ENCODE measurements at regions not wholly inside any gene's neighbourhood (a gene's known extent, or its start where the extent isn't known, plus 50 kb on each side); places are given as distances from the start of the nearest gene placed in this dataset.
"Not testable (repeated sequence)": the region's sequence is repeated elsewhere in the genome, so short reads cannot be mapped to it uniquely, and the experiment has no call there.

GRCh38 chr5:44674461-44674860, 134.3 kb upstream of the MRPS30 start:
- no peak for DNase-seq
- TF ChIP-seq CTCF (IDR thresholded peaks at IDR 0.05), result no peak
- Mint-ChIP-seq H3K36me3 (ENCODE audit: low read depth) (no peaks in the 10 kb centered on the region), H3K27me3 (ENCODE audit: insufficient read depth) (no peaks in the 10 kb centered on the region), H3K9me3 (peaks cover 25% of the 10 kb centered on the region), H3K27ac (no peak overlapping the region), H3K4me3 (no peak overlapping the region), H3K4me1 (ENCODE audit: low read depth) (no peaks in the 10 kb centered on the region)

- H3K36me3 Mint-ChIP-seq (ENCODE audit: low read depth); H3K27ac Mint-ChIP-seq; H3K4me1 Mint-ChIP-seq (ENCODE audit: low read depth); H3K27me3 Mint-ChIP-seq (ENCODE audit: insufficient read depth); DNase-seq; H3K4me3 Mint-ChIP-seq: not testable (repeated sequence)
- peaks cover 36% of the 10 kb centered on the region for H3K9me3 Mint-ChIP-seq
Observed at GRCh38 chr5:44668471-44668870, 140.3 kb upstream of the MRPS30 start.

- Mint-ChIP-seq H3K4me3 (no peak overlapping the region), H3K27me3 (ENCODE audit: insufficient read depth) (no peaks in the 10 kb centered on the region), H3K27ac (no peak overlapping the region), H3K9me3 (peaks cover 41% of the 10 kb centered on the region), H3K4me1 (ENCODE audit: low read depth) (no peaks in the 10 kb centered on the region), H3K36me3 (ENCODE audit: low read depth) (peaks cover 5% of the 10 kb centered on the region; the same call in 1 of the 2 replicates)
- DNase-seq, result no peak
- TF ChIP-seq CTCF (IDR thresholded peaks at IDR 0.05), result no peak
Observed at GRCh38 chr5:44665101-44665701, 143.5 kb upstream of the MRPS30 start.

GRCh38 chr5:44664711-44665100, 144.0 kb upstream of the MRPS30 start:
- peaks cover 46% of the 10 kb centered on the region for H3K9me3 Mint-ChIP-seq
- H3K4me3 Mint-ChIP-seq, result no peak overlapping the region
- peaks cover 5% of the 10 kb centered on the region; the same call in 1 of the 2 replicates for H3K36me3 Mint-ChIP-seq (ENCODE audit: low read depth)
- H3K4me1 Mint-ChIP-seq (ENCODE audit: low read depth), result no peaks in the 10 kb centered on the region
- H3K27ac Mint-ChIP-seq, result no peak overlapping the region
- no peaks in the 10 kb centered on the region for H3K27me3 Mint-ChIP-seq (ENCODE audit: insufficient read depth)
- TF ChIP-seq CTCF (IDR thresholded peaks at IDR 0.05), result no peak
- DNase-seq, result no peak

- Mint-ChIP-seq H3K27me3 (ENCODE audit: insufficient read depth) (no peaks in the 10 kb centered on the region), H3K4me1 (ENCODE audit: low read depth) (no peaks in the 10 kb centered on the region), H3K27ac (no peak overlapping the region), H3K36me3 (ENCODE audit: low read depth) (peaks cover 5% of the 10 kb centered on the region; the same call in 1 of the 2 replicates), H3K9me3 (peaks cover 51% of the 10 kb centered on the region), H3K4me3 (no peak overlapping the region)
- DNase-seq, result no peak
- no peak for TF ChIP-seq CTCF (IDR thresholded peaks at IDR 0.05)
Observed at GRCh38 chr5:44663991-44664710, 144.6 kb upstream of the MRPS30 start.

- Mint-ChIP-seq H3K36me3 (ENCODE audit: low read depth) (peaks cover 5% of the 10 kb centered on the region; the same call in 1 of the 2 replicates), H3K9me3 (peaks cover 44% of the 10 kb centered on the region), H3K4me1 (ENCODE audit: low read depth) (no peaks in the 10 kb centered on the region), H3K4me3 (no peak overlapping the region), H3K27me3 (ENCODE audit: insufficient read depth) (no peaks in the 10 kb centered on the region), H3K27ac (no peak overlapping the region)
- DNase-seq, result no peak
- TF ChIP-seq CTCF (IDR thresholded peaks at IDR 0.05), result no peak
Observed at GRCh38 chr5:44661851-44662250, 146.9 kb upstream of the MRPS30 start.

All from HFFc6 (cell line).